ENCODE measurements at regions not wholly inside any gene's neighbourhood (a gene's known extent, or its start where the extent isn't known, plus 50 kb on each side); places are given as distances from the start of the nearest gene placed in this dataset.

- DNase-seq: no peak
Measured at GRCh38 chr16:86095131-86095752, 196.3 kb downstream of the IRF8 start.

- no peak for DNase-seq
Measured at GRCh38 chr16:86095906-86096485, 197.0 kb downstream of the IRF8 start.

- no peak for DNase-seq
Measured at GRCh38 chr16:86096850-86097249, 197.9 kb downstream of the IRF8 start.

GRCh38 chr16:86099326-86099725 lies 200.4 kb downstream of the IRF8 start:
- no peak for DNase-seq

GRCh38 chr16:86100205-86101136 lies 201.5 kb downstream of the IRF8 start:
- DNase-seq: no peak

- DNase-seq: no peak
Measured at GRCh38 chr16:86101137-86101896, 202.4 kb downstream of the IRF8 start.

GRCh38 chr16:86101897-86102157 lies 202.9 kb downstream of the IRF8 start:
- DNase-seq: no peak

- no peak for DNase-seq
Measured at GRCh38 chr16:86103320-86103719, 204.4 kb downstream of the IRF8 start.

- no peak for DNase-seq
Measured at GRCh38 chr16:86104537-86105048, 205.6 kb downstream of the IRF8 start.

GRCh38 chr16:86107215-86107825 lies 208.4 kb downstream of the IRF8 start:
- DNase-seq: no peak

GRCh38 chr16:86108062-86108461 lies 209.1 kb downstream of the IRF8 start:
- no peak for DNase-seq

- DNase-seq: no peak
Measured at GRCh38 chr16:86110134-86110533, 211.2 kb downstream of the IRF8 start.

GRCh38 chr16:86110726-86111125 lies 211.8 kb downstream of the IRF8 start:
- no peak for DNase-seq

- DNase-seq: no peak
Measured at GRCh38 chr16:86112178-86112577, 213.2 kb downstream of the IRF8 start.

- no peak for DNase-seq
Measured at GRCh38 chr16:86117235-86117634, 218.3 kb downstream of the IRF8 start.

GRCh38 chr16:86117756-86118155 lies 218.8 kb downstream of the IRF8 start:
- DNase-seq: no peak

- no peak for DNase-seq
Measured at GRCh38 chr16:86118467-86119307, 219.7 kb downstream of the IRF8 start.

- no peak for DNase-seq
Measured at GRCh38 chr16:86120201-86121192, 221.5 kb downstream of the IRF8 start.

- no peak for DNase-seq
Measured at GRCh38 chr16:86121374-86122010, 222.5 kb downstream of the IRF8 start.
